GM12878 (cell line): ENCODE measurements at regions not wholly inside any gene's neighbourhood (a gene's known extent, or its start where the extent isn't known, plus 50 kb on each side); places are given as distances from the start of the nearest gene placed in this dataset.

Experiments
- ATAC-seq: fragments of 200-7000 bp; cut with Tn5 transposase; 3 replicates; pipeline ENCODE4 v1.9.1; 2020; ENCODE audit warnings: mild to moderate bottlenecking, moderate library complexity
- BruUV-seq: library from RNA; stranded (reverse); fragments of 400-500 nt; replicated peaks from 2 replicates; lab custom pipeline; 2021; lab: Mats Ljungman, UMichigan
- CTCF ChIA-PET: fragments of 300-600 bp; sonication (Branson Sonifier 250); formaldehyde crosslinking; extraction: SDS; loops from one replicate; lab custom pipeline; 2021; ENCODE audit warnings: inconsistent platforms; lab: Yijun Ruan, JAX
- POLR2A ChIA-PET: fragments of 350-600 bp; formaldehyde crosslinking; extraction: SDS; loops from one replicate; lab custom pipeline; 2021; ENCODE audit warnings: inconsistent platforms; lab: Charles Lee
- RAD21 ChIA-PET: fragments of 300-600 bp; sonication (Branson Sonifier 250); formaldehyde crosslinking; loops from one replicate; lab custom pipeline; 2023; ENCODE audit warnings: antibody characterized with exemption; ENCODE audit not compliant: unreplicated experiment; lab: Charles Lee
- SMC1A ChIA-PET: fragments of 300-600 bp; sonication (Branson Sonifier 250); formaldehyde crosslinking; loops from one replicate; lab custom pipeline; 2023; ENCODE audit not compliant: unreplicated experiment, uncharacterized antibody; lab: Charles Lee
- DNase-seq: peaks from one replicate; pipeline ENCODE4 v3.0.0-alpha.2; 2011; ENCODE audit warnings: low read depth, low spot score
- FAIRE-seq: peaks from 3 replicates; lab custom pipeline; 2011; peaks lifted over from hg19 to GRCh38; lab: Jason Lieb, UNC
- H2AFZ ChIP-seq: 2 replicates; pipeline ENCODE4 v1.6.0; 2011; ENCODE audit warnings: low read depth, low read length, control low read depth; ENCODE audit not compliant: control insufficient read depth
- H3K27ac ChIP-seq: 2 replicates; pipeline ENCODE4 v1.5.1; 2011; ENCODE audit warnings: control low read depth; ENCODE audit not compliant: control insufficient read depth, insufficient read depth
- H3K27me3 ChIP-seq, 2 experiments: replicated peaks in 1 of 2; 2 replicates each; pipeline versions ENCODE4 v1.6.0 to v1.6.1; 2011; ENCODE audit warnings: low read length in 1 of 2; ENCODE audit not compliant: control insufficient read depth in 2 of 2, insufficient read depth in 2 of 2
- H3K36me3 ChIP-seq, 2 experiments: 2 replicates each; pipeline ENCODE4 v1.5.1; 2011; ENCODE audit warnings: low read length in 1 of 2; ENCODE audit not compliant: control insufficient read depth in 2 of 2, insufficient read depth in 2 of 2
- H3K4me1 ChIP-seq: 2 replicates; pipeline ENCODE4 v1.6.1; 2011; ENCODE audit warnings: mild to moderate bottlenecking, low read length, moderate library complexity, mixed read lengths; ENCODE audit not compliant: control insufficient read depth, insufficient read depth
- H3K4me2 ChIP-seq: 2 replicates; pipeline ENCODE4 v1.6.0; 2011; ENCODE audit warnings: control low read depth; ENCODE audit not compliant: control insufficient read depth, insufficient read depth
- H3K4me3 ChIP-seq: fragments of 200-600 bp; sonication (generic); 2 replicates; pipeline ENCODE4 v1.5.1; 2016
- H3K79me2 ChIP-seq: 2 replicates; pipeline ENCODE4 v1.6.0; 2011; ENCODE audit warnings: low read length; ENCODE audit not compliant: control insufficient read depth, insufficient read depth
- H3K9ac ChIP-seq: 2 replicates; pipeline ENCODE4 v1.8.0; 2011; ENCODE audit warnings: low read length, control low read depth, mixed read lengths; ENCODE audit not compliant: control insufficient read depth, insufficient read depth
- H3K9me3 ChIP-seq: replicated peaks from 3 replicates; pipeline ENCODE4 v1.5.1; 2011; ENCODE audit warnings: mild to moderate bottlenecking, low read length; ENCODE audit not compliant: control insufficient read depth, insufficient read depth
- H4K20me1 ChIP-seq: 2 replicates; pipeline ENCODE4 v1.6.0; 2011; ENCODE audit not compliant: control insufficient read depth, insufficient read depth
- BMI1 ChIP-seq: fragments of 450-650 bp; IDR thresholded peaks from 2 replicates; pipeline ENCODE4 v1.6.1; 2016; ENCODE audit warnings: mild to moderate bottlenecking, moderate library complexity, borderline replicate concordance
- PML ChIP-seq: IDR thresholded peaks from 2 replicates; pipeline ENCODE4 v1.6.1; 2012; ENCODE audit warnings: low read length, inconsistent platforms
- SMAD5 ChIP-seq: IDR thresholded peaks from 2 replicates; pipeline ENCODE4 v1.6.1; 2016; ENCODE audit warnings: antibody characterized with exemption, low read depth
- ZNF384 ChIP-seq: IDR thresholded peaks from 2 replicates; pipeline ENCODE4 v1.6.1; 2012; ENCODE audit warnings: low read depth, mild to moderate bottlenecking, low read length, improper control_type of control experiment, borderline replicate concordance
- WGBS: methylation state at CpG from one replicate; pipeline ENCODE4 v1.1.6; 2016; ENCODE audit warnings: low lambda C conversion rate; ENCODE audit not compliant: insufficient replicate concordance, insufficient coverage; ENCODE audit errors: missing lambda C conversion rate; 5-methylcytosine and 5-hydroxymethylcytosine counted together
- in situ Hi-C: fragments of 300-500 bp; cut with MboI; formaldehyde crosslinking; loops from 9 replicates; pipeline ENCODE4 v1.14.3; 2018; ENCODE audit warnings: mixed read lengths
- intact Hi-C: fragments of 100-400 bp; cut with micrococcal nuclease; formaldehyde crosslinking; loops from one replicate; pipeline ENCODE4 v1.14.2; 2022; ENCODE audit not compliant: unreplicated experiment
- TF ChIP-seq, protein P1 (sequence below): fragments of 450-650 bp; formaldehyde crosslinking; IDR thresholded peaks from 2 replicates; pipeline ENCODE4 v1.5.0; 2022; ENCODE audit warnings: mild to moderate bottlenecking, missing genetic modification characterization

DNA sequence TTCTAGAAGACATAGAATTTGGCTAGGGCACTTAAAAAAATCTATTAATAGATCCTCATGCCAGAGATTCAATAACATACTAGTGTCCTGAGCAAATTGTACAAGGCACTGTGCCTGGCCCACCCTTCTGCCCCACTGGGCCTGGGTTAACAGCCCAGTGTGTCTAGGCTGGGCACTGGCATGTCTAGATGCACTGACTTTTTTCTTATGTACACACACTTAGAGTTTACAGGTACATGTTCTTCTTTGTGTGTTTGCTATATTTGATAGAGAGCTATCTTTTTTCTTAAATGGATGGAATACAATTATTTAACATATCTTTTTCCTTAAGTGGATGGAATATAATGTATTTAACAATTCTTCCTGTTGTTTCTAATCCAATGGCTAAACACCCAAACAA is 241.5 kb downstream of the AUH start:
- H3K4me1 ChIP-seq = no peaks in the 10 kb centered on the region
- H3K9ac ChIP-seq = no peak overlapping the region
- ATAC-seq (no peak), FAIRE-seq (no peak), DNase-seq (no peak)
- intact Hi-C loops = no loop called here
- H3K79me2 ChIP-seq = no peaks in the 10 kb centered on the region
- SMC1A ChIA-PET = interaction anchor here (0.6 to 0.9 kb wide), 2 partner anchors 134 to 174 kb away, joined by 3 read pairs; no protein-coding TSS in a partner anchor
- no peaks in the 10 kb centered on the region for H3K36me3 ChIP-seq
- H3K9me3 ChIP-seq = no peaks in the 10 kb centered on the region
- no peaks in the 10 kb centered on the region for H4K20me1 ChIP-seq
- peaks cover 4 to 5% of the 10 kb centered on the region in 2 experiments; a peak in 3 of 4 replicates for H3K27me3 ChIP-seq
- CTCF ChIA-PET = no interaction called here
- in situ Hi-C loops = no loop called here
- no peak overlapping the region for H3K4me2 ChIP-seq
- no peak overlapping the region for H3K4me3 ChIP-seq
- POLR2A ChIA-PET = no interaction called here
- H3K27ac ChIP-seq = no peak overlapping the region
- TF ChIP-seq ZNF384 (no peak), PML (no peak)
- TF ChIP-seq, protein P1, sequence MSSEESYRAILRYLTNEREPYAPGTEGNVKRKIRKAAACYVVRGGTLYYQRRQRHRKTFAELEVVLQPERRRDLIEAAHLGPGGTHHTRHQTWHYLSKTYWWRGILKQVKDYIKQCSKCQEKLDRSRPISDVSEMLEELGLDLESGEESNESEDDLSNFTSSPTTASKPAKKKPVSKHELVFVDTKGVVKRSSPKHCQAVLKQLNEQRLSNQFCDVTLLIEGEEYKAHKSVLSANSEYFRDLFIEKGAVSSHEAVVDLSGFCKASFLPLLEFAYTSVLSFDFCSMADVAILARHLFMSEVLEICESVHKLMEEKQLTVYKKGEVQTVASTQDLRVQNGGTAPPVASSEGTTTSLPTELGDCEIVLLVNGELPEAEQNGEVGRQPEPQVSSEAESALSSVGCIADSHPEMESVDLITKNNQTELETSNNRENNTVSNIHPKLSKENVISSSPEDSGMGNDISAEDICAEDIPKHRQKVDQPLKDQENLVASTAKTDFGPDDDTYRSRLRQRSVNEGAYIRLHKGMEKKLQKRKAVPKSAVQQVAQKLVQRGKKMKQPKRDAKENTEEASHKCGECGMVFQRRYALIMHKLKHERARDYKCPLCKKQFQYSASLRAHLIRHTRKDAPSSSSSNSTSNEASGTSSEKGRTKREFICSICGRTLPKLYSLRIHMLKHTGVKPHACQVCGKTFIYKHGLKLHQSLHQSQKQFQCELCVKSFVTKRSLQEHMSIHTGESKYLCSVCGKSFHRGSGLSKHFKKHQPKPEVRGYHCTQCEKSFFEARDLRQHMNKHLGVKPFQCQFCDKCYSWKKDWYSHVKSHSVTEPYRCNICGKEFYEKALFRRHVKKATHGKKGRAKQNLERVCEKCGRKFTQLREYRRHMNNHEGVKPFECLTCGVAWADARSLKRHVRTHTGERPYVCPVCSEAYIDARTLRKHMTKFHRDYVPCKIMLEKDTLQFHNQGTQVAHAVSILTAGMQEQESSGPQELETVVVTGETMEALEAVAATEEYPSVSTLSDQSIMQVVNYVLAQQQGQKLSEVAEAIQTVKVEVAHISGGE (CRISPR knock-in tag) = no peak
- TF ChIP-seq, all 136 proteins: peak for 0
- no TSS peak for BruUV-seq
- no peak overlapping the region for H2AFZ ChIP-seq
- RAD21 ChIA-PET = no interaction called here

DNA sequence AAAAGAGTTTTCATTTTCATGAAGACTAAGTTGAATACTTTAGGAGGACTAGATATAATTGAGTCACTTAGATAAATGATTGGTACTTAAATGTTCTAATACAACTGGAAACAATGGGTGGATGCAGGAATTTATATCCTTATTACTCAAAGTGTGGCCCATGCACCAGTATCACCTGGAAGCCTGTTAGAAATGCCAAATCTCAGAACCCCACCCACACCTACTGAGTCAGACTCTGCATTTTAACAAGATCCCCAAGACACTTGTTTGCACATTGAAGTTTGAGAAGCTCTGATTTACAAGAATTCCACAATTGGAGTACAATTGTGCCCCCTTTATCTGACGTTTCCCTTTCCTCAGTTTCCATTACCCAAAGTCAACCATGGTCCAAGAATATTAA is 239.0 kb downstream of the AUH start:
- H3K9ac ChIP-seq = no peak overlapping the region
- no peak for FAIRE-seq
- CTCF ChIA-PET = no interaction called here
- SMC1A ChIA-PET = no interaction called here
- H3K9me3 ChIP-seq = no peaks in the 10 kb centered on the region
- H3K27me3 ChIP-seq = peaks cover 1 to 5% of the 10 kb centered on the region in 2 experiments; a peak in 2 of 4 replicates
- H3K79me2 ChIP-seq = no peaks in the 10 kb centered on the region
- WGBS = 0% methylated on average over 1 of the region's 1 CpG
- in situ Hi-C loops = no loop called here
- POLR2A ChIA-PET = no interaction called here
- RAD21 ChIA-PET = no interaction called here
- DNase-seq = no peak
- no peak overlapping the region for H2AFZ ChIP-seq
- no peak overlapping the region for H3K4me2 ChIP-seq
- H3K4me1 ChIP-seq = no peaks in the 10 kb centered on the region
- BruUV-seq = no TSS peak
- no peak overlapping the region for H3K4me3 ChIP-seq
- ATAC-seq = no peak
- H3K36me3 ChIP-seq = no peaks in the 10 kb centered on the region
- no peak for TF ChIP-seq BMI1
- no peak for TF ChIP-seq SMAD5
- TF ChIP-seq, all 136 proteins: peak for 0
- H4K20me1 ChIP-seq = no peaks in the 10 kb centered on the region
- H3K27ac ChIP-seq = no peak overlapping the region
- intact Hi-C loops = no loop called here
